Astrocyte (in vitro differentiated cells and primary cell): ENCODE measurements at regions not wholly inside any gene's neighbourhood (a gene's known extent, or its start where the extent isn't known, plus 50 kb on each side); places are given as distances from the start of the nearest gene placed in this dataset.

Source experiments
- CTCF ChIP-seq: IDR thresholded peaks from 2 replicates; pipeline ENCODE4 v1.5.1; 2011; ENCODE audit warnings: low read depth, mild to moderate bottlenecking, inconsistent platforms, low read length, moderate library complexity; ENCODE audit not compliant: insufficient read depth
- EZH2 ChIP-seq: IDR thresholded peaks from 2 replicates; pipeline ENCODE4 v1.6.1; 2012; ENCODE audit warnings: mild to moderate bottlenecking, low read length, inconsistent platforms; ENCODE audit not compliant: insufficient read depth

GRCh38 chr22:48647606-48648515 is 1179.8 kb downstream of the BRD1 start:
- TF ChIP-seq CTCF (no peak), EZH2 (no peak)
